ENCODE measurements at regions not wholly inside any gene's neighbourhood (a gene's known extent, or its start where the extent isn't known, plus 50 kb on each side); places are given as distances from the start of the nearest gene placed in this dataset.

- Histone ChIP-seq H2AK5ac (ENCODE audit: low read depth, low read length) (no peak overlapping the region), H3K23ac (ENCODE audit: low read depth, low read length, poor library complexity) (no peak overlapping the region), H3K9ac (ENCODE audit: low read depth, low read length, poor library complexity) (no peak overlapping the region), H4K8ac (ENCODE audit: low read depth, low read length) (no peak overlapping the region), H2BK15ac (ENCODE audit: low read length) (no peak overlapping the region), H2AFZ (ENCODE audit: low read length) (no peak overlapping the region), H3K9me3 (replicated peaks in 1 of 2; ENCODE audit: control insufficient read depth in 2 of 2, insufficient read depth in 1 of 2, low read depth in 1 of 2, low read length in 2 of 2) (no peaks in the 10 kb centered on the region), H3K27me3 (ENCODE audit: control insufficient read depth in 3 of 3, insufficient read depth in 3 of 3, low read depth in 1 of 3, low read length in 3 of 3) (no peaks in the 10 kb centered on the region), H3K4me2 (ENCODE audit: insufficient read depth, low read length, poor library complexity, severe bottlenecking) (no peak overlapping the region), H3K14ac (ENCODE audit: low read length) (no peak overlapping the region), H3K18ac (ENCODE audit: low read length) (no peak overlapping the region), H3K79me1 (ENCODE audit: low read depth, low read length) (no peaks in the 10 kb centered on the region), H3K27ac (replicated peaks; ENCODE audit: low read length) (no peak overlapping the region), H3K4me1 (ENCODE audit: control insufficient read depth in 2 of 2, insufficient read depth in 1 of 2, low read depth in 1 of 2, low read length in 2 of 2) (peaks cover 0 to 2% of the 10 kb centered on the region in 2 donors), H2BK12ac (ENCODE audit: low read length) (no peak overlapping the region), H3K4ac (ENCODE audit: low read length) (no peak overlapping the region), H2BK120ac (ENCODE audit: low read depth, low read length) (no peak overlapping the region), H3K36me3 (replicated peaks in 1 of 2; ENCODE audit: control insufficient read depth in 2 of 2, insufficient read depth in 2 of 2, low read length in 2 of 2) (no peaks in the 10 kb centered on the region), H4K91ac (ENCODE audit: low read depth, low read length, poor library complexity) (no peak overlapping the region), H3K4me3 (ENCODE audit: low read length in 2 of 2) (no peak overlapping the region), H2BK5ac (ENCODE audit: low read length) (no peak overlapping the region)
- DNase-seq (ENCODE audit: low spot score) = no peak
- no CpG with 5 or more reads among the region's 4 CpGs for WGBS, 2 donors (ENCODE audit: extremely low coverage in 2 of 2, insufficient read length in 2 of 2, insufficient replicate concordance in 1 of 2)
These were observed 228.1 kb upstream of the PHYHIPL start for GRCh38 chr10:58948303-58948702.

GRCh38 chr10:58950618-58951017 lies 225.8 kb upstream of the PHYHIPL start:
- no peak overlapping the region for H3K14ac ChIP-seq (ENCODE audit: low read length)
- no peak overlapping the region for H3K18ac ChIP-seq (ENCODE audit: low read length)
- H3K4ac ChIP-seq (ENCODE audit: low read length) = no peak overlapping the region
- H2AK5ac ChIP-seq (ENCODE audit: low read depth, low read length) = no peak overlapping the region
- no peak for DNase-seq (ENCODE audit: low spot score)
- no peaks in the 10 kb centered on the region for H3K79me1 ChIP-seq (ENCODE audit: low read depth, low read length)
- peaks cover 0 to 2% of the 10 kb centered on the region in 2 donors for H3K4me1 ChIP-seq (ENCODE audit: control insufficient read depth in 2 of 2, insufficient read depth in 1 of 2, low read depth in 1 of 2, low read length in 2 of 2)
- H3K9me3 ChIP-seq (replicated peaks in 1 of 2; ENCODE audit: control insufficient read depth in 2 of 2, insufficient read depth in 1 of 2, low read depth in 1 of 2, low read length in 2 of 2) = no peaks in the 10 kb centered on the region
- no peak overlapping the region for H3K4me3 ChIP-seq (ENCODE audit: low read length in 2 of 2)
- H2BK5ac ChIP-seq (ENCODE audit: low read length) = no peak overlapping the region
- no peak overlapping the region for H4K91ac ChIP-seq (ENCODE audit: low read depth, low read length, poor library complexity)
- no peak overlapping the region for H4K8ac ChIP-seq (ENCODE audit: low read depth, low read length)
- H3K27me3 ChIP-seq (ENCODE audit: control insufficient read depth in 3 of 3, insufficient read depth in 3 of 3, low read depth in 1 of 3, low read length in 3 of 3) = no peaks in the 10 kb centered on the region
- H3K36me3 ChIP-seq (replicated peaks in 1 of 2; ENCODE audit: control insufficient read depth in 2 of 2, insufficient read depth in 2 of 2, low read length in 2 of 2) = no peaks in the 10 kb centered on the region
- H3K27ac ChIP-seq (replicated peaks; ENCODE audit: low read length) = no peak overlapping the region
- H3K9ac ChIP-seq (ENCODE audit: low read depth, low read length, poor library complexity) = no peak overlapping the region
- no peak overlapping the region for H3K4me2 ChIP-seq (ENCODE audit: insufficient read depth, low read length, poor library complexity, severe bottlenecking)
- H2BK12ac ChIP-seq (ENCODE audit: low read length) = no peak overlapping the region
- no peak overlapping the region for H2BK120ac ChIP-seq (ENCODE audit: low read depth, low read length)
- H2AFZ ChIP-seq (ENCODE audit: low read length) = no peak overlapping the region
- no CpG with 5 or more reads among the region's 1 CpG for WGBS, 2 donors (ENCODE audit: extremely low coverage in 2 of 2, insufficient read length in 2 of 2, insufficient replicate concordance in 1 of 2)
- H2BK15ac ChIP-seq (ENCODE audit: low read length) = no peak overlapping the region
- H3K23ac ChIP-seq (ENCODE audit: low read depth, low read length, poor library complexity) = no peak overlapping the region

- Histone ChIP-seq H2AK5ac (ENCODE audit: low read depth, low read length) (no peak overlapping the region), H3K9me3 (replicated peaks in 1 of 2; ENCODE audit: control insufficient read depth in 2 of 2, insufficient read depth in 1 of 2, low read depth in 1 of 2, low read length in 2 of 2) (no peaks in the 10 kb centered on the region), H2BK15ac (ENCODE audit: low read length) (no peak overlapping the region), H3K27me3 (ENCODE audit: control insufficient read depth in 3 of 3, insufficient read depth in 3 of 3, low read depth in 1 of 3, low read length in 3 of 3) (no peaks in the 10 kb centered on the region), H3K18ac (ENCODE audit: low read length) (no peak overlapping the region), H3K79me1 (ENCODE audit: low read depth, low read length) (no peaks in the 10 kb centered on the region), H4K91ac (ENCODE audit: low read depth, low read length, poor library complexity) (no peak overlapping the region), H3K27ac (replicated peaks; ENCODE audit: low read length) (no peak overlapping the region), H4K8ac (ENCODE audit: low read depth, low read length) (no peak overlapping the region), H3K36me3 (replicated peaks in 1 of 2; ENCODE audit: control insufficient read depth in 2 of 2, insufficient read depth in 2 of 2, low read length in 2 of 2) (no peaks in the 10 kb centered on the region), H3K4me3 (ENCODE audit: low read length in 2 of 2) (no peak overlapping the region), H3K4me1 (ENCODE audit: control insufficient read depth in 2 of 2, insufficient read depth in 1 of 2, low read depth in 1 of 2, low read length in 2 of 2) (peaks cover 0 to 2% of the 10 kb centered on the region in 2 donors), H3K9ac (ENCODE audit: low read depth, low read length, poor library complexity) (no peak overlapping the region), H2BK12ac (ENCODE audit: low read length) (no peak overlapping the region), H2AFZ (ENCODE audit: low read length) (no peak overlapping the region), H3K23ac (ENCODE audit: low read depth, low read length, poor library complexity) (no peak overlapping the region), H3K4me2 (ENCODE audit: insufficient read depth, low read length, poor library complexity, severe bottlenecking) (no peak overlapping the region), H2BK5ac (ENCODE audit: low read length) (no peak overlapping the region), H3K14ac (ENCODE audit: low read length) (no peak overlapping the region), H2BK120ac (ENCODE audit: low read depth, low read length) (no peak overlapping the region), H3K4ac (ENCODE audit: low read length) (no peak overlapping the region)
- no peak for DNase-seq (ENCODE audit: low spot score)
- WGBS, 2 donors (ENCODE audit: extremely low coverage in 2 of 2, insufficient read length in 2 of 2, insufficient replicate concordance in 1 of 2) = no CpG with 5 or more reads among the region's 1 CpG
These were observed 225.4 kb upstream of the PHYHIPL start for GRCh38 chr10:58951087-58951486.

GRCh38 chr10:58951746-58952145 lies 224.7 kb upstream of the PHYHIPL start:
- H3K4me2 ChIP-seq (ENCODE audit: insufficient read depth, low read length, poor library complexity, severe bottlenecking) = no peak overlapping the region
- H2BK12ac ChIP-seq (ENCODE audit: low read length) = no peak overlapping the region
- no peak overlapping the region for H2BK5ac ChIP-seq (ENCODE audit: low read length)
- no peaks in the 10 kb centered on the region for H3K9me3 ChIP-seq (replicated peaks in 1 of 2; ENCODE audit: control insufficient read depth in 2 of 2, insufficient read depth in 1 of 2, low read depth in 1 of 2, low read length in 2 of 2)
- no peak for DNase-seq (ENCODE audit: low spot score)
- no peaks in the 10 kb centered on the region for H3K27me3 ChIP-seq (ENCODE audit: control insufficient read depth in 3 of 3, insufficient read depth in 3 of 3, low read depth in 1 of 3, low read length in 3 of 3)
- no peak overlapping the region for H3K9ac ChIP-seq (ENCODE audit: low read depth, low read length, poor library complexity)
- H2BK120ac ChIP-seq (ENCODE audit: low read depth, low read length) = no peak overlapping the region
- no peaks in the 10 kb centered on the region for H3K36me3 ChIP-seq (replicated peaks in 1 of 2; ENCODE audit: control insufficient read depth in 2 of 2, insufficient read depth in 2 of 2, low read length in 2 of 2)
- no CpG with 5 or more reads among the region's 5 CpGs for WGBS, 2 donors (ENCODE audit: extremely low coverage in 2 of 2, insufficient read length in 2 of 2, insufficient replicate concordance in 1 of 2)
- H4K8ac ChIP-seq (ENCODE audit: low read depth, low read length) = no peak overlapping the region
- H3K4me1 ChIP-seq (ENCODE audit: control insufficient read depth in 2 of 2, insufficient read depth in 1 of 2, low read depth in 1 of 2, low read length in 2 of 2) = peaks cover 0 to 2% of the 10 kb centered on the region in 2 donors
- no peak overlapping the region for H3K4ac ChIP-seq (ENCODE audit: low read length)
- no peak overlapping the region for H3K4me3 ChIP-seq (ENCODE audit: low read length in 2 of 2)
- H4K91ac ChIP-seq (ENCODE audit: low read depth, low read length, poor library complexity) = no peak overlapping the region
- H3K79me1 ChIP-seq (ENCODE audit: low read depth, low read length) = no peaks in the 10 kb centered on the region
- H3K14ac ChIP-seq (ENCODE audit: low read length) = no peak overlapping the region
- H3K23ac ChIP-seq (ENCODE audit: low read depth, low read length, poor library complexity) = no peak overlapping the region
- H2AFZ ChIP-seq (ENCODE audit: low read length) = no peak overlapping the region
- no peak overlapping the region for H3K27ac ChIP-seq (replicated peaks; ENCODE audit: low read length)
- H3K18ac ChIP-seq (ENCODE audit: low read length) = no peak overlapping the region
- H2AK5ac ChIP-seq (ENCODE audit: low read depth, low read length) = no peak overlapping the region
- H2BK15ac ChIP-seq (ENCODE audit: low read length) = no peak overlapping the region
